Ishikawa (cell line): ENCODE measurements at regions not wholly inside any gene's neighbourhood (a gene's known extent, or its start where the extent isn't known, plus 50 kb on each side); places are given as distances from the start of the nearest gene placed in this dataset.

Experiments
- CEBPB ChIP-seq: IDR thresholded peaks from 2 replicates; pipeline ENCODE4 v1.6.1; 2012
- CREB1 ChIP-seq: IDR thresholded peaks from 2 replicates; pipeline ENCODE4 v1.6.1; 2012; ENCODE audit warnings: low read depth
- EGR1 ChIP-seq: IDR thresholded peaks from 2 replicates; pipeline ENCODE4 v1.6.1; 2012
- EP300 ChIP-seq: IDR thresholded peaks from 2 replicates; pipeline ENCODE4 v1.6.1; 2012; ENCODE audit warnings: borderline replicate concordance
- FOXM1 ChIP-seq: IDR thresholded peaks from 2 replicates; pipeline ENCODE4 v1.6.1; 2012; ENCODE audit warnings: low read depth, borderline replicate concordance
- MAX ChIP-seq: IDR thresholded peaks from 2 replicates; pipeline ENCODE4 v1.6.1; 2012
- NFIC ChIP-seq: IDR thresholded peaks from 2 replicates; pipeline ENCODE4 v1.6.1; 2012
- RAD21 ChIP-seq: IDR thresholded peaks from 2 replicates; pipeline ENCODE4 v1.6.1; 2012; ENCODE audit warnings: low read depth
- REST ChIP-seq: IDR thresholded peaks from 2 replicates; pipeline ENCODE4 v1.6.1; 2012; ENCODE audit warnings: low read depth, mild to moderate bottlenecking
- TAF1 ChIP-seq: IDR thresholded peaks from 2 replicates; pipeline ENCODE4 v1.6.1; 2012; ENCODE audit warnings: low read depth, mild to moderate bottlenecking
- TCF12 ChIP-seq: IDR thresholded peaks from 2 replicates; pipeline ENCODE4 v1.6.1; 2012; ENCODE audit warnings: low read depth
- TEAD4 ChIP-seq: IDR thresholded peaks from 2 replicates; pipeline ENCODE4 v1.6.1; 2012
- USF1 ChIP-seq: IDR thresholded peaks from 2 replicates; pipeline ENCODE4 v1.6.1; 2012
- YY1 ChIP-seq: IDR thresholded peaks from 2 replicates; pipeline ENCODE4 v1.6.1; 2012; ENCODE audit warnings: low read depth
- ZBTB7A ChIP-seq: IDR thresholded peaks from 2 replicates; pipeline ENCODE4 v1.6.1; 2012; ENCODE audit warnings: low read depth

DNA sequence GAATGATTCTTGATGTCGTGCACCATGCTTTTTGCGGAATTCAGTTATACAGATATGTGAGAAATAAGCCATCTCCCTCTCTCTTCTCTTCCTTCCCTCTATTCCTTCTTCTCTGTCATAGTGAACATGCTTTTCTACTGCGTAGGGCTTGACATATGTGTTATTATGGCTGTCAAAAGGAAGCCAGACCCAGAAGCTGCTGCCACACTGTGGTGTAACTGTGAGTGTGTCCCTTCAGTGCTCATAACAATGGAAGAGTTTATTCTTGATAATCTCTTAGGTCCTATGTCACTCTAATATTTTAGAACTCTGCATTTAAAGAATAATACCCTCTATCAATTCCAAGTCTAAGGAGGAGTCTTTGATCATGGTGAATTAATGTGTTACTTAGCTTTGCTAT is 208.9 kb upstream of the TMTC4 start:
- TF ChIP-seq FOXM1 (no peak), MAX (no peak), REST (no peak), EGR1 (no peak), USF1 (no peak)

- TF ChIP-seq FOXM1 (no peak), ZBTB7A (no peak), NFIC (no peak), YY1 (no peak), TCF12 (no peak), RAD21 (no peak), EGR1 (no peak), MAX (no peak), CREB1 (no peak), CEBPB (no peak), TAF1 (no peak), REST (no peak), USF1 (no peak), EP300 (no peak), TEAD4 (no peak)
Measured at GRCh38 chr13:100881291-100881864, 206.8 kb upstream of the TMTC4 start.

- no peak for TF ChIP-seq YY1
- no peak for TF ChIP-seq FOXM1
- TF ChIP-seq CREB1: no peak
- no peak for TF ChIP-seq TAF1
- TF ChIP-seq TEAD4: no peak
- TF ChIP-seq EGR1: no peak
- no peak for TF ChIP-seq ZBTB7A
- no peak for TF ChIP-seq NFIC
- no peak for TF ChIP-seq CEBPB
- no peak for TF ChIP-seq MAX
- TF ChIP-seq EP300: no peak
- TF ChIP-seq REST: no peak
- no peak for TF ChIP-seq RAD21
- no peak for TF ChIP-seq USF1
- no peak for TF ChIP-seq TCF12
Measured at GRCh38 chr13:100880166-100880565, 205.6 kb upstream of the TMTC4 start.

GRCh38 chr13:100879255-100879654 is 204.7 kb upstream of the TMTC4 start:
- TF ChIP-seq YY1 (no peak), CREB1 (no peak), FOXM1 (no peak), TCF12 (no peak), EP300 (no peak), TEAD4 (no peak)

DNA sequence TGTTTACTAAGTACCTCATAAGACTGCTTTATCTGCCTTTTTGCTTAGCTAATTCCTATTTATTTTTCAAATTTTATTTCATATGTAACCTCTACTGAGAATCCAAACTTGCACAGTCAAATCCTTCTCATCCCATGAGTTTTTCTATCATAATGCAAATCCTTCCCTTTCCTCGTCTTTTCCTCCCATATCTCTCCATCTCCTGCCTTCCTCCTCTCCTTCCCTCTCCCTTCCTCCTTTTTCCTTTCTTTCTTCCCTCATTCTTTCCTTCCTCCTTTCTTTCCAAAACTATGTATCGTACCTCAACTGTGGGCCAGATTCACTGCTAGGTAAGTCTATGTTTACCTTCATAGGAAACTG is 201.4 kb upstream of the TMTC4 start:
- TF ChIP-seq REST (no peak), EP300 (no peak), TCF12 (no peak), TAF1 (no peak), RAD21 (no peak), CEBPB (no peak)
